Gastroesophageal sphincter (tissue), 4 donors: ENCODE measurements at regions not wholly inside any gene's neighbourhood (a gene's known extent, or its start where the extent isn't known, plus 50 kb on each side); places are given as distances from the start of the nearest gene placed in this dataset.

Experiments
- ATAC-seq: fragments of 150-250 bp; one replicate; pipeline ENCODE4 v1.9.1; 2016; ENCODE audit warnings: mild to moderate bottlenecking, moderate library complexity
- H3K27ac ChIP-seq, 4 donors: fragments of 200-600 bp; sonication (generic) in 3 of 4; 1 replicate in 3 of 4; 2 replicates in 1 of 4; pipeline ENCODE4 v1.5.1; 2016 to 2019
- H3K27me3 ChIP-seq: fragments of 200-600 bp; sonication (generic); one replicate; pipeline ENCODE4 v1.5.1; 2019
- H3K36me3 ChIP-seq, 2 donors: fragments of 200-600 bp; sonication (generic); one replicate each; pipeline ENCODE4 v1.5.1; 2019; ENCODE audit warnings: control low read depth in 1 of 2
- H3K4me1 ChIP-seq, 3 donors: fragments of 200-600 bp; sonication (generic); 1 replicate in 2 of 3; 2 replicates in 1 of 3; pipeline ENCODE4 v1.5.1; 2016 to 2019; ENCODE audit warnings: control low read depth in 2 of 3
- H3K4me3 ChIP-seq, 2 donors: fragments of 200-600 bp; sonication (generic); one replicate each; pipeline ENCODE4 v1.5.1; 2019; ENCODE audit warnings: mild to moderate bottlenecking in 1 of 2, moderate library complexity in 1 of 2
- H3K9me3 ChIP-seq, 3 donors: fragments of 200-600 bp; sonication (generic); one replicate each; pipeline ENCODE4 v1.5.1; 2017 to 2019; ENCODE audit warnings: control low read depth in 2 of 3
- CTCF ChIP-seq, 4 experiments: fragments of 200-600 bp in 2 of 4; fragments of 450-650 bp in 2 of 4; sonication (generic) in 1 of 4; IDR thresholded peaks; one replicate each; pipeline ENCODE4 v1.5.1; 2017 to 2019; ENCODE audit warnings: antibody characterized with exemption in 4 of 4, mild to moderate bottlenecking in 2 of 4, moderate library complexity in 2 of 4
- EP300 ChIP-seq: sonication (generic); formaldehyde crosslinking; IDR thresholded peaks from one replicate; pipeline ENCODE4 v1.6.1; 2017; ENCODE audit warnings: antibody characterized with exemption, mild to moderate bottlenecking
- POLR2A ChIP-seq, 2 donors: fragments of 450-650 bp; IDR thresholded peaks; one replicate each; pipeline ENCODE4 v1.6.1; 2017; ENCODE audit warnings: antibody characterized with exemption in 2 of 2, mild to moderate bottlenecking in 2 of 2, moderate library complexity in 1 of 2
- POLR2AphosphoS5 ChIP-seq: sonication (generic); formaldehyde crosslinking; IDR thresholded peaks from one replicate; pipeline ENCODE4 v1.6.1; 2017; ENCODE audit warnings: antibody characterized with exemption
- WGBS, 2 donors: methylation state at CpG; one replicate each; pipeline ENCODE4 v1.1.5; 2018; ENCODE audit warnings: low coverage in 1 of 2; 5-methylcytosine and 5-hydroxymethylcytosine counted together

- no peaks in the 10 kb centered on the region for H3K36me3 ChIP-seq
- WGBS, 2 donors: 90 to 100% methylated on average over 1 of the region's 1 CpG
- H3K4me3 ChIP-seq: no peak overlapping the region
- no peaks in the 10 kb centered on the region for H3K4me1 ChIP-seq
- no peak overlapping the region for H3K27ac ChIP-seq
- no peaks in the 10 kb centered on the region for H3K27me3 ChIP-seq
- H3K9me3 ChIP-seq: no peaks in the 10 kb centered on the region
- ATAC-seq: no peak
- TF ChIP-seq POLR2AphosphoS5 (no peak), POLR2A (IDR thresholded peaks at IDR 0.05) (no peak), CTCF (IDR thresholded peaks at IDR 0.05) (no peak), EP300 (no peak)
Observed at GRCh38 chr18:39761273-39761672, 2193.8 kb upstream of the PIK3C3 start.

GRCh38 chr18:39759926-39760325, 2194.3 kb upstream of the CELF4 start:
- Histone ChIP-seq H3K27me3 (no peaks in the 10 kb centered on the region), H3K36me3 (no peaks in the 10 kb centered on the region), H3K4me3 (no peak overlapping the region), H3K27ac (no peak overlapping the region), H3K9me3 (no peaks in the 10 kb centered on the region), H3K4me1 (no peaks in the 10 kb centered on the region)
- TF ChIP-seq EP300 (no peak), POLR2A (IDR thresholded peaks at IDR 0.05) (no peak), CTCF (IDR thresholded peaks at IDR 0.05) (no peak), POLR2AphosphoS5 (no peak)
- ATAC-seq: no peak
- 43 to 71% methylated on average over 3 of the region's 3 CpGs for WGBS, 2 donors

- H3K27me3 ChIP-seq: no peaks in the 10 kb centered on the region
- no peak for TF ChIP-seq EP300
- no peak for TF ChIP-seq POLR2A (IDR thresholded peaks at IDR 0.05)
- TF ChIP-seq CTCF (IDR thresholded peaks at IDR 0.05): no peak
- no peak for TF ChIP-seq POLR2AphosphoS5
- no peaks in the 10 kb centered on the region for H3K9me3 ChIP-seq
- H3K4me3 ChIP-seq: no peak overlapping the region
- no peaks in the 10 kb centered on the region for H3K4me1 ChIP-seq
- H3K27ac ChIP-seq: no peak overlapping the region
- no peak for ATAC-seq
- H3K36me3 ChIP-seq: no peaks in the 10 kb centered on the region
- 100% methylated on average over 1 of the region's 4 CpGs; no CpG with 5 or more reads in 1 of the 2 donors for WGBS, 2 donors
Observed at GRCh38 chr18:39753178-39753577, 2187.6 kb upstream of the CELF4 start.

GRCh38 chr18:39752351-39752750, 2186.8 kb upstream of the CELF4 start:
- Histone ChIP-seq H3K9me3 (no peaks in the 10 kb centered on the region), H3K4me1 (no peaks in the 10 kb centered on the region), H3K36me3 (no peaks in the 10 kb centered on the region), H3K27me3 (no peaks in the 10 kb centered on the region), H3K27ac (no peak overlapping the region), H3K4me3 (no peak overlapping the region)
- TF ChIP-seq CTCF (IDR thresholded peaks at IDR 0.05): no peak
- no peak for TF ChIP-seq EP300
- no peak for TF ChIP-seq POLR2A (IDR thresholded peaks at IDR 0.05)
- no peak for TF ChIP-seq POLR2AphosphoS5
- no peak for ATAC-seq
- WGBS, 2 donors: 60 to 66% methylated on average over 2 of the region's 2 CpGs

- Histone ChIP-seq H3K4me1 (no peaks in the 10 kb centered on the region), H3K27me3 (no peaks in the 10 kb centered on the region), H3K27ac (no peak overlapping the region), H3K9me3 (no peaks in the 10 kb centered on the region), H3K4me3 (no peak overlapping the region), H3K36me3 (no peaks in the 10 kb centered on the region)
- TF ChIP-seq POLR2A (IDR thresholded peaks at IDR 0.05): no peak
- no peak for TF ChIP-seq POLR2AphosphoS5
- no peak for TF ChIP-seq EP300
- TF ChIP-seq CTCF (IDR thresholded peaks at IDR 0.05): no peak
- WGBS, 2 donors: 89 to 92% methylated on average over 2 to 4 of the region's 4 CpGs
- ATAC-seq: no peak
Observed at GRCh38 chr18:39751921-39752320, 2186.3 kb upstream of the CELF4 start.
